ENCODE measurements at regions not wholly inside any gene's neighbourhood (a gene's known extent, or its start where the extent isn't known, plus 50 kb on each side); places are given as distances from the start of the nearest gene placed in this dataset.
"Not testable (repeated sequence)": the region's sequence is repeated elsewhere in the genome, so short reads cannot be mapped to it uniquely, and the experiment has no call there.

DNA sequence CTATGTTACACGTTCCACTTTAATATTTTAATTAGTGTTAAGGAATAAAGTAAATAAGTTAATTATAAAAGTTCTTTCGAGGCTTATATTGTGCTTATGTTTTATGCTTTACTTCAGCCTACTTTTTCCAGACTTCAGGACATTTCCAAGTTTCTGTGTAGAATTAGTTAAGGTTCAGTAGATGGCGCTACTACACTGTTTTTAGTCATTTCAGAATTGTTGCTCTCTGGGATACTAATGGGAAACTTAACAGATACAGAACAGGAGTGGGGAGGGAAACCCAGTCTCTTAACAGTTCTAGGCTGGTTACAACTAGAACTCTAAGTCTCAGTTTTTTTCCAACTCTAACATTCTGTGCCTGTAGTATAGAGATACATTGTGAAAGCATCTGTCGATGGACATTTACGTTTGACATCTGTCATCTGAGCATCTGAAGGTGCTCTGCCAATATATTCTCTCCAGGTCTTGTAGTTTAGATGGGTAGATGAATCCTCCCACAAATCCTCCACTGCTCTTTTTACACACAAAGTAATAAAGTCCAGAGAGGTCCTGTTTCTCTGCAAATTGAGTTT is 56.8 kb upstream of the FAM171A1 start:
- peak in 2 of 3 donors; percentile 89 to 92 for DNase-seq
- H3K4me3 ChIP-seq = no peak overlapping the region
- H3K9me3 ChIP-seq (ENCODE audit: control insufficient read depth in 4 of 4, insufficient read depth in 3 of 4, low read length in 3 of 4) = no peaks in the 10 kb centered on the region
- TF ChIP-seq, protein P1, sequence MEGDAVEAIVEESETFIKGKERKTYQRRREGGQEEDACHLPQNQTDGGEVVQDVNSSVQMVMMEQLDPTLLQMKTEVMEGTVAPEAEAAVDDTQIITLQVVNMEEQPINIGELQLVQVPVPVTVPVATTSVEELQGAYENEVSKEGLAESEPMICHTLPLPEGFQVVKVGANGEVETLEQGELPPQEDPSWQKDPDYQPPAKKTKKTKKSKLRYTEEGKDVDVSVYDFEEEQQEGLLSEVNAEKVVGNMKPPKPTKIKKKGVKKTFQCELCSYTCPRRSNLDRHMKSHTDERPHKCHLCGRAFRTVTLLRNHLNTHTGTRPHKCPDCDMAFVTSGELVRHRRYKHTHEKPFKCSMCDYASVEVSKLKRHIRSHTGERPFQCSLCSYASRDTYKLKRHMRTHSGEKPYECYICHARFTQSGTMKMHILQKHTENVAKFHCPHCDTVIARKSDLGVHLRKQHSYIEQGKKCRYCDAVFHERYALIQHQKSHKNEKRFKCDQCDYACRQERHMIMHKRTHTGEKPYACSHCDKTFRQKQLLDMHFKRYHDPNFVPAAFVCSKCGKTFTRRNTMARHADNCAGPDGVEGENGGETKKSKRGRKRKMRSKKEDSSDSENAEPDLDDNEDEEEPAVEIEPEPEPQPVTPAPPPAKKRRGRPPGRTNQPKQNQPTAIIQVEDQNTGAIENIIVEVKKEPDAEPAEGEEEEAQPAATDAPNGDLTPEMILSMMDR (IDR thresholded peaks at IDR 0.05; ENCODE audit: control extremely low read depth, extremely low read depth) = peak; percentile 19
- H3K9ac ChIP-seq (ENCODE audit: insufficient read depth in 1 of 2, low read length in 2 of 2) = no peak overlapping the region
- no peaks in the 10 kb centered on the region for H3K27me3 ChIP-seq (ENCODE audit: control insufficient read depth in 3 of 3, insufficient read depth in 3 of 3, low read length in 2 of 3)
- ATAC-seq (ENCODE audit: insufficient read depth, low FRiP score) = no peak
- H3K4me1 ChIP-seq (ENCODE audit: control insufficient read depth in 5 of 5, insufficient read depth in 5 of 5, low read length in 5 of 5) = peaks cover 0 to 7% (median 3%) of the 10 kb centered on the region in 5 donors
- H3K36me3 ChIP-seq (ENCODE audit: control insufficient read depth in 4 of 4, insufficient read depth in 4 of 4, low read length in 4 of 4) = no peaks in the 10 kb centered on the region
- no peak overlapping the region for H3K27ac ChIP-seq (ENCODE audit: low read depth in 1 of 2, low read length in 1 of 2)
- WGBS, 2 donors = 34 to 35% methylated on average over 5 of the region's 5 CpGs

DNA sequence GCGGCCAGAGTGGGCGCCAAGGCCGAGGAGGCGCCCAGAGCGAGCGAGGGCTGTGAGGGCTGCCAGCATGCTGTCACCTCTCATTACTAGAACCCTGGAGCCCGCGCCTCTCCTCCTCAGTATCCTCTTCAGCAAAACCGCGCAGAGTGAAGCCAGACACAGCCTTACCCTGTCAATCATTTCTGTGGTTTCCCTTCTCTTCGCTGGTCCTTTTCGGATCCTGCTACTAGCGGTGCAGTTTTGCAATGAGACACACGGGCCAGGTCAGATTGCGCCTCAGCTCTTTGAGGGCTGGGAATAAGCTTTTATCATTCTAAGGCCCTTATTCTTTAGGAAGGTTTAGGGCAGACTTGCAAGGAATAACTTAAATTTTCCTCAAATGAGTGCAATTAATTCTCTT is 55.5 kb upstream of the FAM171A1 start:
- WGBS, 2 donors = 74 to 80% methylated on average over 15 of the region's 15 CpGs
- H3K27me3 ChIP-seq (ENCODE audit: control insufficient read depth in 3 of 3, insufficient read depth in 3 of 3, low read length in 2 of 3) = no peaks in the 10 kb centered on the region
- H3K4me1 ChIP-seq (ENCODE audit: control insufficient read depth in 5 of 5, insufficient read depth in 5 of 5, low read length in 5 of 5) = peaks cover 0 to 7% (median 3%) of the 10 kb centered on the region in 5 donors
- ATAC-seq (ENCODE audit: insufficient read depth, low FRiP score) (no peak), DNase-seq (no peak)
- no peak overlapping the region for H3K9ac ChIP-seq (ENCODE audit: insufficient read depth in 1 of 2, low read length in 2 of 2)
- no peak overlapping the region for H3K27ac ChIP-seq (ENCODE audit: low read depth in 1 of 2, low read length in 1 of 2)
- no peak overlapping the region for H3K4me3 ChIP-seq
- H3K36me3 ChIP-seq (ENCODE audit: control insufficient read depth in 4 of 4, insufficient read depth in 4 of 4, low read length in 4 of 4) = no peaks in the 10 kb centered on the region
- no peaks in the 10 kb centered on the region for H3K9me3 ChIP-seq (ENCODE audit: control insufficient read depth in 4 of 4, insufficient read depth in 3 of 4, low read length in 3 of 4)
- TF ChIP-seq, protein P1 (IDR thresholded peaks at IDR 0.05; ENCODE audit: control extremely low read depth, extremely low read depth) = no peak

- TF ChIP-seq, protein P1 (IDR thresholded peaks at IDR 0.05; ENCODE audit: control extremely low read depth, extremely low read depth) = no peak
- Histone ChIP-seq H3K4me3 (no peak overlapping the region), H3K27ac (ENCODE audit: low read depth in 1 of 2, low read length in 1 of 2) (no peak overlapping the region), H3K27me3 (ENCODE audit: control insufficient read depth in 3 of 3, insufficient read depth in 3 of 3, low read length in 2 of 3) (no peaks in the 10 kb centered on the region), H3K36me3 (ENCODE audit: control insufficient read depth in 4 of 4, insufficient read depth in 4 of 4, low read length in 4 of 4) (no peaks in the 10 kb centered on the region), H3K9me3 (ENCODE audit: control insufficient read depth in 4 of 4, insufficient read depth in 3 of 4, low read length in 3 of 4) (no peaks in the 10 kb centered on the region), H3K4me1 (ENCODE audit: control insufficient read depth in 5 of 5, insufficient read depth in 5 of 5, low read length in 5 of 5) (peaks cover 0 to 7% (median 3%) of the 10 kb centered on the region in 5 donors), H3K9ac (ENCODE audit: insufficient read depth in 1 of 2, low read length in 2 of 2) (no peak overlapping the region)
- WGBS, 2 donors = 93 to 94% methylated on average over 29 of the region's 29 CpGs
- DNase-seq (no peak), ATAC-seq (ENCODE audit: insufficient read depth, low FRiP score) (no peak)
Measured at GRCh38 chr10:15426115-15426514, 55.0 kb upstream of the FAM171A1 start.

DNA sequence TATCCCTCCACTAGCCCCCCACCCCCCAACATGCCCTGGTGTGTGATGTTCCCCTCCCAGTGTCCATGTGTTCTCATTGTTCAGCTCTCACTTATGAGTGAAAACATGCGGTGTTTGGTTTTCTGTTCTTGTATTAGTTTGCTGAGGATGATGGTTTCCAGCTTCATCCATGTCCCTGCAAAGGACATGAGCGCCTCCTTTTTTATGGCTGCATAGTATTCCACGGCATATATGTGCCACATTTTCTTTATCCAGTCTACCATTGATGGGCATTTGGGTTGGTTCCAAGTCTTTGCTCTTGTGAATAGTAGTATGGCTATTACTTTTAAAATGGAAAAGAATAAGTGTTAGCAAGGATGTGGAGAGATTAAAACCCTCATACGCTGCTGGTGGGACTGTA is 50.8 kb upstream of the FAM171A1 start:
- H3K36me3 ChIP-seq (ENCODE audit: control insufficient read depth in 4 of 4, insufficient read depth in 4 of 4, low read length in 4 of 4); H3K9ac ChIP-seq (ENCODE audit: insufficient read depth in 1 of 2, low read length in 2 of 2); H3K4me3 ChIP-seq; DNase-seq; H3K27me3 ChIP-seq (ENCODE audit: control insufficient read depth in 3 of 3, insufficient read depth in 3 of 3, low read length in 2 of 3); H3K27ac ChIP-seq (ENCODE audit: low read depth in 1 of 2, low read length in 1 of 2); H3K9me3 ChIP-seq (ENCODE audit: control insufficient read depth in 4 of 4, insufficient read depth in 3 of 4, low read length in 3 of 4); H3K4me1 ChIP-seq (ENCODE audit: control insufficient read depth in 5 of 5, insufficient read depth in 5 of 5, low read length in 5 of 5); ATAC-seq (ENCODE audit: insufficient read depth, low FRiP score): not testable (repeated sequence)
- WGBS, 2 donors = 94 to 97% methylated on average over 4 of the region's 4 CpGs

Measured in lung (tissue), 11 donors.